Muscle of back (tissue), 3 donors: ENCODE measurements at regions not wholly inside any gene's neighbourhood (a gene's known extent, or its start where the extent isn't known, plus 50 kb on each side); places are given as distances from the start of the nearest gene placed in this dataset.
A peak's percentile ranks its signal among the peaks of the same experiment; 100 is the strongest.
"Not testable (repeated sequence)": the region's sequence is repeated elsewhere in the genome, so short reads cannot be mapped to it uniquely, and the experiment has no call there.

Source experiments
- DNase-seq, 3 donors: peaks; one replicate each; pipeline versions ENCODE4 v3.0.0 to v3.0.0-alpha.2; 2013

GRCh38 chr6:137623293-137623692 lies 129.1 kb upstream of the OLIG3 start:
- no peak for DNase-seq

- DNase-seq: no peak
These were observed 131.0 kb upstream of the OLIG3 start for GRCh38 chr6:137625100-137625661.

- no peak for DNase-seq
These were observed 131.6 kb upstream of the OLIG3 start for GRCh38 chr6:137625808-137626207.

- DNase-seq: no peak
These were observed 136.5 kb upstream of the OLIG3 start for GRCh38 chr6:137630666-137631065.

- no peak for DNase-seq
These were observed 137.1 kb upstream of the OLIG3 start for GRCh38 chr6:137631323-137631722.

GRCh38 chr6:137634177-137634576 lies 140.0 kb upstream of the OLIG3 start:
- DNase-seq: not testable (repeated sequence)

GRCh38 chr6:137637121-137637520 lies 142.9 kb upstream of the OLIG3 start:
- peak; percentile 16 to 88 (median 36) for DNase-seq

GRCh38 chr6:137638926-137639706 lies 144.9 kb upstream of the OLIG3 start:
- DNase-seq: no peak

GRCh38 chr6:137640086-137640485 lies 145.9 kb upstream of the OLIG3 start:
- DNase-seq: no peak

- DNase-seq: peak; percentile 66 to 84 (median 66)
These were observed 147.4 kb upstream of the OLIG3 start for GRCh38 chr6:137641474-137642077.

- not testable (repeated sequence) for DNase-seq
These were observed 149.0 kb upstream of the OLIG3 start for GRCh38 chr6:137643210-137643609.

- not testable (repeated sequence) for DNase-seq
These were observed 149.4 kb upstream of the OLIG3 start for GRCh38 chr6:137643644-137644043.

GRCh38 chr6:137645850-137646249 lies 151.7 kb upstream of the OLIG3 start:
- no peak for DNase-seq

- DNase-seq: peak in 1 of 3 donors; percentile 7
These were observed 152.3 kb upstream of the OLIG3 start for GRCh38 chr6:137646484-137646883.

- peak in 1 of 3 donors; percentile 3 for DNase-seq
These were observed 153.7 kb upstream of the OLIG3 start for GRCh38 chr6:137647762-137648447.

GRCh38 chr6:137650720-137651119 lies 156.5 kb upstream of the OLIG3 start:
- no peak for DNase-seq

- DNase-seq: no peak
These were observed 157.0 kb upstream of the OLIG3 start for GRCh38 chr6:137651178-137651577.

- no peak for DNase-seq
These were observed 157.6 kb upstream of the OLIG3 start for GRCh38 chr6:137651591-137652335.

GRCh38 chr6:137652961-137653705 lies 158.9 kb upstream of the OLIG3 start:
- DNase-seq: no peak

GRCh38 chr6:137653706-137654059 lies 159.5 kb upstream of the OLIG3 start:
- DNase-seq: no peak

- no peak for DNase-seq
These were observed 160.3 kb upstream of the OLIG3 start for GRCh38 chr6:137654365-137654981.
